KMS-11 (cell line): ENCODE measurements at regions not wholly inside any gene's neighbourhood (a gene's known extent, or its start where the extent isn't known, plus 50 kb on each side); places are given as distances from the start of the nearest gene placed in this dataset.

Experiments
- H2AFZ ChIP-seq: fragments of 200-600 bp; sonication (generic); 2 replicates; pipeline ENCODE4 v1.6.1; 2016; ENCODE audit warnings: antibody characterized with exemption, mixed run types, low read depth
- H3K27ac ChIP-seq: fragments of 200-600 bp; sonication (generic); 2 replicates; pipeline ENCODE4 v1.6.1; 2016; ENCODE audit warnings: mild to moderate bottlenecking, mixed run types
- H3K27me3 ChIP-seq: fragments of 200-600 bp; sonication (generic); 2 replicates; pipeline ENCODE4 v1.6.1; 2017; ENCODE audit warnings: mild to moderate bottlenecking, low read depth, mixed run types, moderate library complexity; ENCODE audit not compliant: insufficient read depth
- H3K36me3 ChIP-seq: fragments of 200-600 bp; sonication (generic); 2 replicates; pipeline ENCODE4 v1.6.1; 2017; ENCODE audit warnings: mild to moderate bottlenecking, mixed run types; ENCODE audit not compliant: insufficient read depth
- H3K4me1 ChIP-seq: fragments of 200-600 bp; sonication (generic); 2 replicates; pipeline ENCODE4 v1.6.1; 2016; ENCODE audit warnings: mild to moderate bottlenecking, low read depth, mixed run types; ENCODE audit not compliant: poor library complexity, severe bottlenecking
- H3K4me2 ChIP-seq: fragments of 200-600 bp; sonication (generic); 2 replicates; pipeline ENCODE4 v1.7.0; 2016; ENCODE audit warnings: mild to moderate bottlenecking, mixed run types
- H3K4me3 ChIP-seq: fragments of 200-600 bp; sonication (generic); IDR thresholded peaks from 2 replicates; pipeline ENCODE4 v1.6.1; 2017; ENCODE audit warnings: low read depth, low read length, mixed read lengths; ENCODE audit not compliant: insufficient read depth
- H3K79me2 ChIP-seq: fragments of 200-600 bp; sonication (generic); 2 replicates; pipeline ENCODE4 v1.6.1; 2016; ENCODE audit warnings: low read depth, mixed run types; ENCODE audit not compliant: insufficient read depth
- H3K9ac ChIP-seq: fragments of 200-600 bp; sonication (generic); 2 replicates; pipeline ENCODE4 v1.6.1; 2016; ENCODE audit warnings: mild to moderate bottlenecking, mixed run types
- H4K20me1 ChIP-seq: fragments of 200-600 bp; sonication (generic); 2 replicates; pipeline ENCODE4 v1.6.1; 2016; ENCODE audit warnings: mild to moderate bottlenecking, mixed run types; ENCODE audit not compliant: insufficient read depth
- TF ChIP-seq, protein P1 (sequence below): fragments of 200-600 bp; sonication (generic); conservative IDR thresholded peaks from 2 replicates; pipeline ENCODE4 v1.6.1; 2017; ENCODE audit warnings: low read depth, mild to moderate bottlenecking, antibody characterized with exemption, low read length, moderate library complexity, mixed read lengths

DNA sequence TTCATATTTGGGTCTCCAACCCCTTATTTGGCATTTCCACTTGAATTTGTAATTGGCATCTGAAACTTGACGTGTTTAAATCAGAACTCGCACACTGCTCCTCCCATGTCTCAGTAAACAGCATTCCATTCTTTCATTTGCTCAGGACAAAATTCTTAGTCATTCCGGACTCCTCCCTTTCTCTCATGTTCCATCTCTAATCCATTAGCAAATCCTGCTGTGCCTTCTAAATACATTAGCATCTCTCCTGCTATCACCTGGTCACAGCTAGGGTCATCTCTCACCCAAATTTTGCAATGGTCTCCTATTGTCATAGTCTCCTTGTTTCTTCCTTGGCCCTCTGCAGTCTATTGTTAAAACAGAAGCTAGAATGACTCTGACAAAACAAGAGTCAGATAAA lies 119.9 kb upstream of the CADPS start:
- Histone ChIP-seq H3K4me1 (no peaks in the 10 kb centered on the region), H3K36me3 (no peaks in the 10 kb centered on the region), H4K20me1 (no peaks in the 10 kb centered on the region), H2AFZ (no peak overlapping the region), H3K4me2 (no peak overlapping the region), H3K27ac (no peak overlapping the region), H3K27me3 (no peaks in the 10 kb centered on the region), H3K79me2 (no peaks in the 10 kb centered on the region), H3K9ac (no peak overlapping the region), H3K4me3 (no peak overlapping the region)
- TF ChIP-seq, protein P1, sequence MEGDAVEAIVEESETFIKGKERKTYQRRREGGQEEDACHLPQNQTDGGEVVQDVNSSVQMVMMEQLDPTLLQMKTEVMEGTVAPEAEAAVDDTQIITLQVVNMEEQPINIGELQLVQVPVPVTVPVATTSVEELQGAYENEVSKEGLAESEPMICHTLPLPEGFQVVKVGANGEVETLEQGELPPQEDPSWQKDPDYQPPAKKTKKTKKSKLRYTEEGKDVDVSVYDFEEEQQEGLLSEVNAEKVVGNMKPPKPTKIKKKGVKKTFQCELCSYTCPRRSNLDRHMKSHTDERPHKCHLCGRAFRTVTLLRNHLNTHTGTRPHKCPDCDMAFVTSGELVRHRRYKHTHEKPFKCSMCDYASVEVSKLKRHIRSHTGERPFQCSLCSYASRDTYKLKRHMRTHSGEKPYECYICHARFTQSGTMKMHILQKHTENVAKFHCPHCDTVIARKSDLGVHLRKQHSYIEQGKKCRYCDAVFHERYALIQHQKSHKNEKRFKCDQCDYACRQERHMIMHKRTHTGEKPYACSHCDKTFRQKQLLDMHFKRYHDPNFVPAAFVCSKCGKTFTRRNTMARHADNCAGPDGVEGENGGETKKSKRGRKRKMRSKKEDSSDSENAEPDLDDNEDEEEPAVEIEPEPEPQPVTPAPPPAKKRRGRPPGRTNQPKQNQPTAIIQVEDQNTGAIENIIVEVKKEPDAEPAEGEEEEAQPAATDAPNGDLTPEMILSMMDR, result no peak

DNA sequence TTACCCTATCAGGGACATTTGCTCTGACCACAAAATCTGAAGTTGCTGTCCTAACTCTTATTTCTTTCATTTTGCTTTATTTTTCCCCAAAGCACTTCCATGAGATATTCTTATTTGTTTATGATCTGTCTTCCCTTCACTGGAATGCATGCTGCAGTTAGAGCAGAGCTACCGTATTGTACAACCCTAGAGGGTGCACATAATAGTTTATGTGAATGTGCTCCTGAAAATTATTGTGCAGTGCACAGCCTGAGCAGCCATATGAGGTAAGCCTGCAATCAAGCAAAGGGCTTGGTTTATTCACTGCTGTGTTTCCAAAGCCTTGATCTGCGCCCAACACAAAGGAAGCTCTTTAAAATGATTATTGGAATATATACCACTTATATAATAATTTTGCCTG lies 120.3 kb upstream of the CADPS start:
- no peak overlapping the region for H3K27ac ChIP-seq
- no peak overlapping the region for H2AFZ ChIP-seq
- no peaks in the 10 kb centered on the region for H3K79me2 ChIP-seq
- H3K4me1 ChIP-seq, result no peaks in the 10 kb centered on the region
- TF ChIP-seq, protein P1, result no peak
- H4K20me1 ChIP-seq, result no peaks in the 10 kb centered on the region
- H3K4me2 ChIP-seq, result no peak overlapping the region
- H3K36me3 ChIP-seq, result no peaks in the 10 kb centered on the region
- no peaks in the 10 kb centered on the region for H3K27me3 ChIP-seq
- no peak overlapping the region for H3K4me3 ChIP-seq
- H3K9ac ChIP-seq, result no peak overlapping the region

DNA sequence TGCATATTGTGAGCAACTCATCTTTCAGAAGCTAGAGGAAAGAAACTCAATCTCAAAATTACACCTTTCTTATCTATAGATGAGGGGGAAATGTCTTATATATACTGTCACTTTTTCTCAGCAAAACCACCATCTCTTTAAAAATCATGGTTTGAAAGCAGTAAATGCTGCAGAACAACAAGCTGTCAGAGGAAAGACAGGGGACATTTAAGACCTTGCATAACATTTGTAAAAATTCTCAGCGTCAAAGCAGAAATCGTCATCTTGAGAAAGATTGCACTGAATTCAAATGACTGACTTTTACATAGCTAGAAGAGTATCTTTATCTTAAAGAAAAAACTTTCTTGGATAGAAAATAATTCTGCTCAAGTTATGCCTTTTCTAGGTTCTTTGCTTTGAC lies 122.2 kb upstream of the CADPS start:
- TF ChIP-seq, protein P1, result no peak

DNA sequence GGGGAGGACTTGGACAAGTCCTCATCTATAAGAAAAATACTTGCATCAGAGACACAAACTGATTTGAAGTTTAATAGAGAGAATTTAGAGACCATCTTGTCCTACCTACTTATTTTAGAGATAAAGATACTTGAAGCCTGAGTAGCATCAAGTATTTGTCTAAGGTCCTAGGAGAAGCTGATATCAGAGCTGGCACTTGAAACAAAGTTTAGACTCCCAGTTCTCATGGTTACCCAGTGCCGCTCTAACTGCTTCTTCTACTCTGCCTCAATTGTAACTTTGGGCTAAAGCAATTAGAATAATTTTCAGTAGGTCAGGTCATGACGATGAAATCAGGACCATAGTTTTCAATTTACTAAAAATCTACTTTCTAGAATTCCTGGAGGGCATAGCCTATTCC lies 123.9 kb upstream of the CADPS start:
- Histone ChIP-seq H3K4me3 (no peak overlapping the region), H4K20me1 (no peaks in the 10 kb centered on the region), H3K27me3 (no peaks in the 10 kb centered on the region), H3K79me2 (no peaks in the 10 kb centered on the region), H2AFZ (no peak overlapping the region), H3K27ac (no peak overlapping the region), H3K36me3 (no peaks in the 10 kb centered on the region), H3K4me2 (no peak overlapping the region), H3K9ac (no peak overlapping the region), H3K4me1 (no peaks in the 10 kb centered on the region)
- TF ChIP-seq, protein P1, result no peak

More for the DNA sequence above, 122.2 kb upstream of the CADPS start:
- no peaks in the 10 kb centered on the region for H4K20me1 ChIP-seq
- H3K27me3 ChIP-seq, result no peaks in the 10 kb centered on the region
- H2AFZ ChIP-seq, result no peak overlapping the region
- H3K9ac ChIP-seq, result no peak overlapping the region
- no peaks in the 10 kb centered on the region for H3K4me1 ChIP-seq
- no peaks in the 10 kb centered on the region for H3K36me3 ChIP-seq
- H3K4me3 ChIP-seq, result no peak overlapping the region
- H3K4me2 ChIP-seq, result no peak overlapping the region
- no peak overlapping the region for H3K27ac ChIP-seq
- no peaks in the 10 kb centered on the region for H3K79me2 ChIP-seq
